NCI-H1105 treated with DMSO at 0.1 percent for 48 hours (cell line): ENCODE measurements at regions not wholly inside any gene's neighbourhood (a gene's known extent, or its start where the extent isn't known, plus 50 kb on each side); places are given as distances from the start of the nearest gene placed in this dataset.
"Not testable (repeated sequence)": the region's sequence is repeated elsewhere in the genome, so short reads cannot be mapped to it uniquely, and the experiment has no call there.

ENCODE experiments used
- DNase-seq: peaks from one replicate; lab custom pipeline; 2025; lab: John Stamatoyannopoulos, UW

GRCh38 chr2:118791483-118791882 is 56.0 kb downstream of the EN1 start:
- no peak for DNase-seq

GRCh38 chr2:118786746-118787145 is 60.7 kb downstream of the EN1 start:
- no peak for DNase-seq

GRCh38 chr2:118784860-118785259 is 62.6 kb downstream of the EN1 start:
- no peak for DNase-seq

GRCh38 chr2:118779362-118779761 is 68.1 kb downstream of the EN1 start:
- DNase-seq = no peak

- DNase-seq = peak; percentile 65
Measured at GRCh38 chr2:118774458-118775133, 72.9 kb downstream of the EN1 start.

- DNase-seq = peak; percentile 45
Measured at GRCh38 chr2:118773826-118774225, 73.6 kb downstream of the EN1 start.

GRCh38 chr2:118772487-118773200 is 74.8 kb downstream of the EN1 start:
- DNase-seq = no peak

- DNase-seq = no peak
Measured at GRCh38 chr2:118769707-118770400, 77.6 kb downstream of the EN1 start.

- DNase-seq = no peak
Measured at GRCh38 chr2:118766871-118767270, 80.6 kb downstream of the EN1 start.

GRCh38 chr2:118764855-118765254 is 82.6 kb downstream of the EN1 start:
- DNase-seq = no peak

GRCh38 chr2:118763797-118764196 is 83.7 kb downstream of the EN1 start:
- DNase-seq = no peak

GRCh38 chr2:118762290-118762689 is 85.2 kb downstream of the EN1 start:
- no peak for DNase-seq

- no peak for DNase-seq
Measured at GRCh38 chr2:118761771-118762170, 85.7 kb downstream of the EN1 start.

GRCh38 chr2:118755901-118756300 is 91.5 kb downstream of the EN1 start:
- DNase-seq = no peak

- DNase-seq = no peak
Measured at GRCh38 chr2:118755384-118755783, 92.1 kb downstream of the EN1 start.

- DNase-seq = no peak
Measured at GRCh38 chr2:118752762-118753429, 94.6 kb downstream of the EN1 start.

- no peak for DNase-seq
Measured at GRCh38 chr2:118750959-118751565, 96.4 kb downstream of the EN1 start.

GRCh38 chr2:118748245-118748885 is 99.1 kb downstream of the EN1 start:
- DNase-seq = no peak

- DNase-seq = no peak
Measured at GRCh38 chr2:118747637-118748036, 99.8 kb downstream of the EN1 start.

GRCh38 chr2:118747066-118747465 is 100.4 kb downstream of the EN1 start:
- DNase-seq = no peak

- DNase-seq = not testable (repeated sequence)
Measured at GRCh38 chr2:118744682-118745181, 102.7 kb downstream of the EN1 start.
